HepG2 (cell line): ENCODE measurements at regions not wholly inside any gene's neighbourhood (a gene's known extent, or its start where the extent isn't known, plus 50 kb on each side); places are given as distances from the start of the nearest gene placed in this dataset.

Experiments
- ATAC-seq: fragments of 200-7000 bp; cut with Tn5 transposase; 3 replicates; pipeline ENCODE4 v1.9.1; 2020; ENCODE audit warnings: mild to moderate bottlenecking, moderate library complexity
- BruUV-seq: library from RNA; stranded (reverse); fragments of 400-500 nt; replicated peaks from 2 replicates; lab custom pipeline; 2021; lab: Mats Ljungman, UMichigan
- CTCF ChIA-PET: fragments of 300-600 bp; formaldehyde crosslinking; extraction: SDS; loops from one replicate; lab custom pipeline; 2021; ENCODE audit warnings: low total read pairs, inconsistent platforms, low intra/inter-chr PET ratio; lab: Yijun Ruan, JAX
- POLR2A ChIA-PET: fragments of 350-600 bp; sonication (Branson Sonifier 250); formaldehyde crosslinking; loops from one replicate; lab custom pipeline; 2020; ENCODE audit warnings: antibody characterized with exemption, inconsistent platforms; lab: Yijun Ruan, JAX
- DNase-seq: peaks from one replicate; pipeline ENCODE4 v3.0.0-alpha.2; 2015; ENCODE audit warnings: low spot score
- FAIRE-seq: peaks from 3 replicates; lab custom pipeline; 2011; peaks lifted over from hg19 to GRCh38; lab: Jason Lieb, UNC
- H2AFZ ChIP-seq: one replicate; pipeline ENCODE4 v1.6.1; 2011; ENCODE audit warnings: low read length, inconsistent platforms
- H3K27ac ChIP-seq: fragments of 300-600 bp; 3 replicates; pipeline ENCODE4 v1.8.0; 2011; ENCODE audit warnings: mixed run types, mild to moderate bottlenecking, mixed read lengths, low read length, inconsistent platforms; ENCODE audit not compliant: insufficient read depth; ENCODE audit errors: extremely low read length
- H3K27me3 ChIP-seq, 2 experiments: fragments of 200-600 bp in 1 of 2; 2 replicates in 1 of 2; 3 replicates in 1 of 2; pipeline versions ENCODE4 v1.6.0 to v1.8.0; 2011; ENCODE audit warnings: low read length in 2 of 2, mild to moderate bottlenecking in 2 of 2, moderate library complexity in 2 of 2, inconsistent platforms in 1 of 2; ENCODE audit not compliant: insufficient read depth in 2 of 2, control insufficient read depth in 1 of 2
- H3K36me3 ChIP-seq, 2 experiments: fragments of 200-600 bp in 1 of 2; replicated peaks in 1 of 2; 2 replicates in 1 of 2; 3 replicates in 1 of 2; pipeline versions ENCODE4 v1.5.1 to v1.8.0; 2011; ENCODE audit warnings: low read length in 2 of 2, inconsistent platforms in 1 of 2; ENCODE audit not compliant: insufficient read depth in 2 of 2, control insufficient read depth in 1 of 2
- H3K4me1 ChIP-seq: 2 replicates; pipeline ENCODE4 v1.5.1; 2012; ENCODE audit warnings: low read length, inconsistent platforms; ENCODE audit not compliant: insufficient read depth
- H3K4me2 ChIP-seq: 2 replicates; pipeline ENCODE4 v1.6.0; 2011; ENCODE audit warnings: low read depth, low read length, inconsistent platforms
- H3K4me3 ChIP-seq, 3 experiments: fragments of 200-600 bp in 1 of 3; sonication (generic), shearing (Covaris generic) in 1 of 3; replicated peaks in 1 of 3; 2 replicates each; pipeline ENCODE4 v1.5.1; 2011 to 2016; ENCODE audit warnings: low read length in 3 of 3, inconsistent platforms in 2 of 3, low read depth in 2 of 3, mild to moderate bottlenecking in 2 of 3, control low read depth in 1 of 3, mixed read lengths in 1 of 3; ENCODE audit not compliant: insufficient read depth in 1 of 3
- H3K79me2 ChIP-seq: one replicate; pipeline ENCODE4 v1.6.1; 2011; ENCODE audit warnings: low read length, inconsistent platforms; ENCODE audit not compliant: insufficient read depth
- H3K9ac ChIP-seq: 2 replicates; pipeline ENCODE4 v1.6.0; 2011; ENCODE audit warnings: mild to moderate bottlenecking, low read depth, low read length, inconsistent platforms; ENCODE audit not compliant: insufficient read depth
- H3K9me3 ChIP-seq: 2 replicates; pipeline ENCODE4 v1.5.1; 2012; ENCODE audit warnings: mild to moderate bottlenecking, low read length
- H4K20me1 ChIP-seq: 2 replicates; pipeline ENCODE4 v1.6.0; 2011; ENCODE audit warnings: inconsistent platforms, mild to moderate bottlenecking, low read length, moderate library complexity; ENCODE audit not compliant: insufficient read depth
- ELF3 ChIP-seq: IDR thresholded peaks from 2 replicates; pipeline ENCODE4 v1.6.1; 2016; ENCODE audit warnings: missing genetic modification reagents, missing compliant biosample characterization
- HOXA9 ChIP-seq: sonication (generic); formaldehyde crosslinking; IDR thresholded peaks from 2 replicates; pipeline ENCODE4 v1.8.1; 2022; ENCODE audit warnings: missing genetic modification reagents, mild to moderate bottlenecking, moderate library complexity, borderline replicate concordance
- HOXD1 ChIP-seq: sonication (generic); formaldehyde crosslinking; IDR thresholded peaks from 2 replicates; pipeline ENCODE4 v1.5.0; 2020; ENCODE audit warnings: missing genetic modification reagents
- JUNB ChIP-seq: sonication (generic); formaldehyde crosslinking; IDR thresholded peaks from 2 replicates; pipeline ENCODE4 v1.8.0; 2022; ENCODE audit warnings: missing genetic modification reagents, mild to moderate bottlenecking, borderline replicate concordance
- TGIF2 ChIP-seq: IDR thresholded peaks from 2 replicates; pipeline ENCODE4 v1.6.1; 2016; ENCODE audit warnings: control low read depth, missing compliant biosample characterization
- ZNF501 ChIP-seq: sonication (generic); formaldehyde crosslinking; IDR thresholded peaks from 2 replicates; pipeline ENCODE4 v1.5.1; 2020; ENCODE audit warnings: mild to moderate bottlenecking, moderate library complexity, missing genetic modification reagents
- ZNF567 ChIP-seq: sonication (generic); formaldehyde crosslinking; IDR thresholded peaks from 2 replicates; pipeline ENCODE4 v1.8.1; 2023; ENCODE audit warnings: mild to moderate bottlenecking, missing genetic modification reagents, borderline replicate concordance
- ZNF672 ChIP-seq: sonication (generic); formaldehyde crosslinking; IDR thresholded peaks from 2 replicates; pipeline ENCODE4 v1.8.1; 2022; ENCODE audit warnings: missing genetic modification reagents
- ZNF709 ChIP-seq: sonication (generic); formaldehyde crosslinking; IDR thresholded peaks from 2 replicates; pipeline ENCODE4 v1.5.0; 2020; ENCODE audit warnings: mild to moderate bottlenecking, missing genetic modification reagents
- ZSCAN20 ChIP-seq: sonication (generic); formaldehyde crosslinking; IDR thresholded peaks from 2 replicates; pipeline ENCODE4 v1.4.0; 2020; ENCODE audit warnings: missing genetic modification reagents, mild to moderate bottlenecking, borderline replicate concordance
- WGBS: methylation state at CpG from one replicate; pipeline ENCODE4 v1.1.6; 2017; ENCODE audit warnings: low lambda C conversion rate; 5-methylcytosine and 5-hydroxymethylcytosine counted together
- in situ Hi-C: cut with HindIII; loops from 2 replicates; pipeline ENCODE4 v1.10.0; 2017; ENCODE audit warnings: low pct_unique_long_range_greater_than_20kb; ENCODE audit not compliant: extremely low pct_ligation_motif_present
- intact Hi-C: fragments of 100-400 bp; cut with micrococcal nuclease; formaldehyde crosslinking; loops from one replicate; pipeline ENCODE4 v1.10.0; 2022; ENCODE audit not compliant: unreplicated experiment
- TF ChIP-seq, protein P1 (sequence below): sonication (generic); formaldehyde crosslinking; IDR thresholded peaks from 2 replicates; pipeline ENCODE4 v1.5.0; 2020; ENCODE audit warnings: missing genetic modification reagents
- TF ChIP-seq, protein P2 (sequence below): fragments of 450-650 bp; IDR thresholded peaks from 2 replicates; pipeline ENCODE4 v1.6.1; 2017; ENCODE audit warnings: mild to moderate bottlenecking
- TF ChIP-seq, protein P3 (sequence below): sonication (generic); formaldehyde crosslinking; IDR thresholded peaks from 2 replicates; pipeline ENCODE4 v1.4.0; 2020; ENCODE audit warnings: mild to moderate bottlenecking, missing genetic modification reagents
- TF ChIP-seq, protein P4 (sequence below): sonication (generic); formaldehyde crosslinking; IDR thresholded peaks from 2 replicates; pipeline ENCODE4 v1.8.0; 2023; ENCODE audit warnings: mild to moderate bottlenecking, missing genetic modification reagents

DNA sequence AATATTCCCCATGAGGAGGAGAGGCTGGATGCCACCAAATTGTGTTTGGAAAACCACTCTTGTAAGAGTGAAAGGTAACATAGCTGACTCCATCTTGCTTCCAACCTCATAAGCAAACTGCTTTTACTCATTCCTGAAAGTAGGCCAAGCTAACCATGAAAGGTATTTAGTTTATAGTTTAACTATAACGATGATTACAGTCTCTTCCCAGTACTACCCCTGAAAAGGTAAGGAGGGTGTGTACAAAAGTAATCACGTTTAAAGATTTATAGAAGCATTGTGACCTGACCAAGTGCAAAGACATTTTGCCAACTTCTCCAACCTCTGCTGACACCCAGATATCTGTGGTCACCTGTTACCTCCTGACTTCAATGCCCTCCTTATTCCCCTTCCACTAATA lies 122.6 kb downstream of the CD8B2 start:
- Histone ChIP-seq H3K79me2 (no peaks in the 10 kb centered on the region), H3K9ac (no peak overlapping the region), H2AFZ (no peak overlapping the region), H3K36me3 (no peaks in the 10 kb centered on the region), H3K27ac (no peak overlapping the region), H3K27me3 (no peaks in the 10 kb centered on the region; a peak in 1 of 5 replicates), H4K20me1 (no peaks in the 10 kb centered on the region), H3K4me2 (no peak overlapping the region), H3K9me3 (peaks cover 4% of the 10 kb centered on the region; the same call in 1 of the 2 replicates), H3K4me1 (peaks cover 11% of the 10 kb centered on the region), H3K4me3 (no peak overlapping the region)
- in situ Hi-C loops (no loop called here), intact Hi-C loops (no loop called here)
- FAIRE-seq (no peak), ATAC-seq (no peak), DNase-seq (no peak)
- WGBS: 2% methylated on average over 2 of the region's 2 CpGs
- no peak for TF ChIP-seq HOXD1 (CRISPR knock-in tag)
- TF ChIP-seq, protein P1, sequence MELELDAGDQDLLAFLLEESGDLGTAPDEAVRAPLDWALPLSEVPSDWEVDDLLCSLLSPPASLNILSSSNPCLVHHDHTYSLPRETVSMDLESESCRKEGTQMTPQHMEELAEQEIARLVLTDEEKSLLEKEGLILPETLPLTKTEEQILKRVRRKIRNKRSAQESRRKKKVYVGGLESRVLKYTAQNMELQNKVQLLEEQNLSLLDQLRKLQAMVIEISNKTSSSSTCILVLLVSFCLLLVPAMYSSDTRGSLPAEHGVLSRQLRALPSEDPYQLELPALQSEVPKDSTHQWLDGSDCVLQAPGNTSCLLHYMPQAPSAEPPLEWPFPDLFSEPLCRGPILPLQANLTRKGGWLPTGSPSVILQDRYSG: no peak
- TF ChIP-seq JUNB (CRISPR knock-in tag): no peak
- TF ChIP-seq ZSCAN20 (CRISPR knock-in tag): no peak
- TF ChIP-seq ZNF501 (CRISPR knock-in tag): no peak
- TF ChIP-seq, protein P2, sequence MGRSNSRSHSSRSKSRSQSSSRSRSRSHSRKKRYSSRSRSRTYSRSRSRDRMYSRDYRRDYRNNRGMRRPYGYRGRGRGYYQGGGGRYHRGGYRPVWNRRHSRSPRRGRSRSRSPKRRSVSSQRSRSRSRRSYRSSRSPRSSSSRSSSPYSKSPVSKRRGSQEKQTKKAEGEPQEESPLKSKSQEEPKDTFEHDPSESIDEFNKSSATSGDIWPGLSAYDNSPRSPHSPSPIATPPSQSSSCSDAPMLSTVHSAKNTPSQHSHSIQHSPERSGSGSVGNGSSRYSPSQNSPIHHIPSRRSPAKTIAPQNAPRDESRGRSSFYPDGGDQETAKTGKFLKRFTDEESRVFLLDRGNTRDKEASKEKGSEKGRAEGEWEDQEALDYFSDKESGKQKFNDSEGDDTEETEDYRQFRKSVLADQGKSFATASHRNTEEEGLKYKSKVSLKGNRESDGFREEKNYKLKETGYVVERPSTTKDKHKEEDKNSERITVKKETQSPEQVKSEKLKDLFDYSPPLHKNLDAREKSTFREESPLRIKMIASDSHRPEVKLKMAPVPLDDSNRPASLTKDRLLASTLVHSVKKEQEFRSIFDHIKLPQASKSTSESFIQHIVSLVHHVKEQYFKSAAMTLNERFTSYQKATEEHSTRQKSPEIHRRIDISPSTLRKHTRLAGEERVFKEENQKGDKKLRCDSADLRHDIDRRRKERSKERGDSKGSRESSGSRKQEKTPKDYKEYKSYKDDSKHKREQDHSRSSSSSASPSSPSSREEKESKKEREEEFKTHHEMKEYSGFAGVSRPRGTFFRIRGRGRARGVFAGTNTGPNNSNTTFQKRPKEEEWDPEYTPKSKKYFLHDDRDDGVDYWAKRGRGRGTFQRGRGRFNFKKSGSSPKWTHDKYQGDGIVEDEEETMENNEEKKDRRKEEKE: no peak
- TF ChIP-seq, protein P3, sequence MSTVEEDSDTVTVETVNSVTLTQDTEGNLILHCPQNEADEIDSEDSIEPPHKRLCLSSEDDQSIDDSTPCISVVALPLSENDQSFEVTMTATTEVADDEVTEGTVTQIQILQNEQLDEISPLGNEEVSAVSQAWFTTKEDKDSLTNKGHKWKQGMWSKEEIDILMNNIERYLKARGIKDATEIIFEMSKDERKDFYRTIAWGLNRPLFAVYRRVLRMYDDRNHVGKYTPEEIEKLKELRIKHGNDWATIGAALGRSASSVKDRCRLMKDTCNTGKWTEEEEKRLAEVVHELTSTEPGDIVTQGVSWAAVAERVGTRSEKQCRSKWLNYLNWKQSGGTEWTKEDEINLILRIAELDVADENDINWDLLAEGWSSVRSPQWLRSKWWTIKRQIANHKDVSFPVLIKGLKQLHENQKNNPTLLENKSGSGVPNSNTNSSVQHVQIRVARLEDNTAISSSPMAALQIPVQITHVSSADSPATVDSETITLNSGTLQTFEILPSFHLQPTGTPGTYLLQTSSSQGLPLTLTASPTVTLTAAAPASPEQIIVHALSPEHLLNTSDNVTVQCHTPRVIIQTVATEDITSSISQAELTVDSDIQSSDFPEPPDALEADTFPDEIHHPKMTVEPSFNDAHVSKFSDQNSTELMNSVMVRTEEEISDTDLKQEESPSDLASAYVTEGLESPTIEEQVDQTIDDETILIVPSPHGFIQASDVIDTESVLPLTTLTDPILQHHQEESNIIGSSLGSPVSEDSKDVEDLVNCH (CRISPR knock-in tag): no peak
- no peak for TF ChIP-seq ZNF567 (CRISPR knock-in tag)
- TF ChIP-seq HOXA9 (CRISPR knock-in tag): no peak
- TF ChIP-seq ZNF672 (CRISPR knock-in tag): no peak
- TF ChIP-seq TGIF2 (CRISPR knock-in tag): no peak
- no peak for TF ChIP-seq ELF3
- no peak for TF ChIP-seq ZNF709 (CRISPR knock-in tag)
- TF ChIP-seq, protein P4, sequence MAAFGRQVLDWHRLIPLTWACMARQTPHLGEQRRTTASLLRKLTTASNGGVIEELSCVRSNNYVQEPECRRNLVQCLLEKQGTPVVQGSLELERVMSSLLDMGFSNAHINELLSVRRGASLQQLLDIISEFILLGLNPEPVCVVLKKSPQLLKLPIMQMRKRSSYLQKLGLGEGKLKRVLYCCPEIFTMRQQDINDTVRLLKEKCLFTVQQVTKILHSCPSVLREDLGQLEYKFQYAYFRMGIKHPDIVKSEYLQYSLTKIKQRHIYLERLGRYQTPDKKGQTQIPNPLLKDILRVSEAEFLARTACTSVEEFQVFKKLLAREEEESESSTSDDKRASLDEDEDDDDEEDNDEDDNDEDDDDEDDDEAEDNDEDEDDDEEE (CRISPR knock-in tag): no peak
- no TSS peak for BruUV-seq
- CTCF ChIA-PET: no interaction called here
- POLR2A ChIA-PET: no interaction called here
